Kasumi-1 (cell line): ENCODE measurements at regions not wholly inside any gene's neighbourhood (a gene's known extent, or its start where the extent isn't known, plus 50 kb on each side); places are given as distances from the start of the nearest gene placed in this dataset.
"Not testable (repeated sequence)": the region's sequence is repeated elsewhere in the genome, so short reads cannot be mapped to it uniquely, and the experiment has no call there.

Experiments used
- DNase-seq, 2 experiments: peaks; one replicate each; lab custom pipeline; 2025; lab: John Stamatoyannopoulos, UW

- DNase-seq: no peak
Observed at GRCh38 chr11:38884145-38884865, 2286.3 kb upstream of the RAG2 start.

- no peak for DNase-seq
Observed at GRCh38 chr11:38867338-38867737, 2269.3 kb upstream of the RAG2 start.

- DNase-seq: no peak
Observed at GRCh38 chr11:38865922-38866321, 2267.9 kb upstream of the RAG2 start.

DNA sequence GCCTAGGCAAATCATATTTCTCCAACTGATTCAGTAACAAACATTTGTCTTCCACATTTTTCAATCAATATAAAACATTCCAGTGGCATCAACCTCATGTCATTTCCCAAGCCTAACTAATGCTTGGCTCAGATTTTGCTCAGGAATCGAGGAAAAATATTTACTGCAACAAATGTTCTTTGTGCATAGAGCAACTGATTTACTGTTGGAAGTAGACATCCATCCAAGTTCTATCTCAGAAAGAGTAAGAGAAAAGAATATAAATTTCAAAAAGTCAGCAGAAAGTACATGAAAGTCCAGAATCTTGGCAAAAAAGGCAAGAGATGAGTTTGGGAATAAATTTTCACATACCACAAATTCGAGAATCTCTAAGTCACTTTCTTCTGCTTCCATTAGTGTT, 2245.0 kb upstream of the RAG2 start:
- DNase-seq: no peak

DNA sequence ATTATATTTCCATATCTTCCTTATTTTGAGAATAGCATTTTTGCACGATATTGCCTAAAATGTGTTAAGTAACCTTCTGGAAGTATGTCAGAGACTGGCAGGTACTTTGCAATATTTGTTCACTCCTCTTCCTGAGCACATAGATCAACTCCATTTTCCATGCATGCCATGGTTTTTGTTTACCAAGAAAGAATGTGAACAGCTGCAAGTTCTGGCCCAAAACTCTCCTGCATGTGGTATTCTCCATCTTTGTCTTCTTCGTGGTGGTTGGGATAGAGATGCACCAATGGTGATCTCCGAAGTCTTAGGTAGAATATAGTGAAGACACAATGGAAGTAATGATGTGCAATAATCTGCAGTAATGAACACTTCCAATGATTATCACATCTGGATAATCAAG, 2241.0 kb upstream of the RAG2 start:
- no peak for DNase-seq

GRCh38 chr11:38835966-38836365, 2237.9 kb upstream of the RAG2 start:
- DNase-seq: no peak

DNA sequence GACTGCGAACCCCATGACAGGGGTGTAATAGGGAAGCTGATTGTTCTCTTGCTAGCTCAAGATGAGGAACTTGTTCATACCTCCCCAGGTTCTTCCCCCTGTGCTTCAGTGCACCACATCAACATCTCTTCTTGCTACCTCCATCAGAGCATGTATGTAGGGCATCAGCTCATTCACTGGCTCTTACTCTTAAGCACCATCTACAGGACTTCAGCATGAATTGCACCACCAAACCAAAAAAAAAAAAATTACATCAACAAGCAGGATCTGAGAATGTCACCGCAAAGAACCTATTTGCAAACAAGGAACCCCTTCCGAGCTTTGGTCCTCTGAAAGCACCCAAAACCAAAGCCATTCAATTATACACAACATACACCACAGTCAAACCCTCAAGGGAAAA, 2226.5 kb upstream of the RAG2 start:
- DNase-seq: peak; percentile 46

DNA sequence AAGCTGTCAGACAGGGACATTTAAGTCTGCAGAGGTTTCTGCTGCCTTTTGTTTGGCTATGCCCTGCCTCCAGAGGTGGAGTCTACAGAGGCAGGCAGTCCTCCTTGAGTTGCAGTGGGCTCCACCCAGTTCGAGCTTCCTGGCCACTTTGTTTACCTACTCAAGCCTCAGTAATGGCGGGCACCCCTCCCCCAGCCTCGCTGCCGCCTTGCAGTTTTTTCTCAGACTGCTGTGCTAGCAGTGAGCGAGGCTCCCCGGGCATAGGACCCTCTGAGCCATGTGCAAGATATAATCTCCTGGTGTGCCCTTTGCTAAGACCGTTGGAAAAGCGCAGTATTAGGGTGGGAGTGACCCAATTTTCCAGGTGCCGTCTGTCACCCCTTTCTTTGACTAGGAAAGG, 2223.8 kb upstream of the RAG2 start:
- DNase-seq: not testable (repeated sequence)

GRCh38 chr11:38819981-38820380, 2221.9 kb upstream of the RAG2 start:
- no peak for DNase-seq

DNA sequence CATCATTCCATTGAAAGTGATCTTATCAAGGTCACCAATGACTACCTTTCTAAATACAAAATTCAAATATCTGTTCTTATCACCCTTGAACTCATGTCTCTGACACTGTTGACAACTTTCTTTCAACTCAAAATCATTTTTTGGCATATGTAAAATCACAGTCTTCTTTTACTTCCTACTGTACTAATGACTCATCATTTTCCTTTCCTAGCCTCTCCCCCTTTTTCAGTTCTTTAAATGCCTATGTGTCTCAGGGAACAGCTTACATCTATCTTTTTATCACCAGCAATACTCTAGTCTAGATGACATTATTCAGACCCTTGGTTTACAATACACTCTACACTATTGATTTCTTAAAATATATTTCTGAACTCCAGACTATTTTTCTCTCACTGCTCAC, 2220.7 kb upstream of the RAG2 start:
- no peak for DNase-seq

DNA sequence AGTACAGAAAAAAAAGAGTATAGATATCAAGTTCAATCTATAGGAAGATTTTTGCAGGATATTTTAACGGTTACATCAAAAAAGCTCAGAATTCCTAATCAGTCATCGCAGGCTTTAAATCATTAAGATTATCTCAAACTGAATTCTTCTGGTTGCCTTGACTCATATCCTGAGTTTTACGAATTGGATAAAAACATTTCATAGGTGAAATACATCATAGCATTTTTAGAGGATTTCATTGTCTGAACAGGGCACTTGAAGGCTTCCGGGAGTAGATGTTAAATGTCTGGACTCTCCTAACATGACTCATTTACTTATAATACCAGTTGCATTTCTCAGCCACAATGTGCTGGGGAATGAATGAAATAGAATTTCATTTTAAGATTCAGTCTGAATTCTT, 2216.6 kb upstream of the RAG2 start:
- no peak for DNase-seq

DNA sequence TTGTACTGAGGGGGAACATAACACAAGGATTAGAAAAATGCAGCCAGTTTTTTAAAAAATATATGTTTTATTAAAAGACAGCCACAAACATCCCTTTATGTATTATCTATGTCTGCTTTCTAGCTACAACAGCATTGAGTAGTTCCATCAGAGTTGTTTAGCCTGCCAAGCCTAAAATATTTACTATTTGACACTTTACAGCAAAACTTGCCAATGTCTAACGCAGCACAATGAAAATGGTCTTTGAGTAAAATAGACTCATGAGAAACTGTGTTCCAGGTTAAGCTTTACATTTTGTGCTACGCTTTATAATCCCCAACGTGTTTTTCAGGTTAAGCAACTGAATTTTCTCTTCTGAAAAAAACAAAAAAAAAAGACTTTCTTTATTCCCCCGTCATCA, 2211.5 kb upstream of the RAG2 start:
- no peak for DNase-seq

- DNase-seq: no peak
Observed at GRCh38 chr11:38796281-38796680, 2198.2 kb upstream of the RAG2 start.

DNA sequence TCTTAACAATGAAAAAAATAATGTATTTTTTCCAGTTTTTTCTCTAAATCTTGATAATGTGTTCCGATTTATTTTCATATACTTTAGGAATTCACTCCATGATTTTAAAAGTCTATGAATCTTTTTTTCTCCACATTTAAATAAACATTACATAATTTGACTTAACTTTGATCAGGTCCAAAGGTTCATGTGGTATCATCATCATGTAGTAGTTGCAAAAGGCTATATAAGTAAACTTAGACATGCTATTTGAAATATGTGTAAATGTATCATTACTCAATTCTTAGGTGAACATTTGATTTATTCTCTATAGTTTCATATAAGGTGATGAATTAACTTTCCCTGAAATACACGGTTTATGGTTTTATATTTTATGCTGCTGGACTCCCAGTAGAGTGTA, 2197.0 kb upstream of the RAG2 start:
- DNase-seq: no peak

DNA sequence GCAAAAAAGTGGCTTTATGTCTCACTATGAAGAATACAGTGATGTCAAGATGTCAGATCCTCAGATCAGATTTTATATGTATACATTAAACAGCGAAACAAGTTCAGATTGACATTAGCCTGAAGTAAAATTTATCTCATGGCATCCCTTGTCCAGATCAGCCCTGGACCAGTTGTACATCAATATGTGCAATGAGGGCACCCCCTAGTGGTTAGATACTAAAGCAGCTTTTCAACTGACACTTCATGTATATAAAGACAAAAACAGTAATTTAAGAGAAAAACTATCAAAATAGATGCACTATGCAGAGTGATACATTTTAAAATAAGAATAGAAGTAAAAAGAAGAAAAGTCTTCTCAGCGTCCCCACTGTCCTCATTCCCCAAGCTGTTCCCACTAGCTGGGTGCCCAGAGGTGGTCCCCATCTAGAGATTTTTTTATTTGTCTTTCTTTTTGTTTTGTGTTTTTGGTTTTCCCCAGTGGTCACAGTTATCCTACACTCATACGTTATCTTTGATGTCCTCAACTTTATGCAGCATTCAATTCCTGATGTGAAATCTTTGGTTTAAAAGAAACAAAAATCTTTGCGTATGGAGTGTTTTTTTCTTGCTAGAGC, 2193.4 kb upstream of the RAG2 start:
- DNase-seq: peak; percentile 74 to 84

- DNase-seq: no peak
Observed at GRCh38 chr11:38788561-38788960, 2190.5 kb upstream of the RAG2 start.

DNA sequence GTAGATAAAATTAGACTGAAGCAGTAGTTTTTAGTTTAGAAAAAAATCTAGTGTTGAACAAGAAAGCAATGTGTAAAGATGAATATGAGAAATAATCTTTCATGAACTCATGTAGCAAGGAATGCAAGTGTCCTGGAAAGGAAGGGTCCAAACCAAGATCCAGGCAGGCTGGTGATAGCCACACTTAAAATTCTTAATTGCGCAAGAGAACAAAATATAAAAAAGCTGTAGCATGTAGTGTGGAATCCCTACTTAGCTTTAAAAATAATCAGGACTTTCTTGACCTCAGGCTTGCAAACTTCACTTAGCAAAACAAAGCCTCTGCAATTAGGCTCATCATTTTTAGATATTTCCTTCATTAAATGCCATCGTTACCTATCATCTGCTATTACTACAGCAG, 2186.1 kb upstream of the RAG2 start:
- no peak for DNase-seq

GRCh38 chr11:38766796-38767195, 2168.8 kb upstream of the RAG2 start:
- no peak for DNase-seq

- no peak for DNase-seq
Observed at GRCh38 chr11:38759394-38759793, 2161.4 kb upstream of the RAG2 start.

DNA sequence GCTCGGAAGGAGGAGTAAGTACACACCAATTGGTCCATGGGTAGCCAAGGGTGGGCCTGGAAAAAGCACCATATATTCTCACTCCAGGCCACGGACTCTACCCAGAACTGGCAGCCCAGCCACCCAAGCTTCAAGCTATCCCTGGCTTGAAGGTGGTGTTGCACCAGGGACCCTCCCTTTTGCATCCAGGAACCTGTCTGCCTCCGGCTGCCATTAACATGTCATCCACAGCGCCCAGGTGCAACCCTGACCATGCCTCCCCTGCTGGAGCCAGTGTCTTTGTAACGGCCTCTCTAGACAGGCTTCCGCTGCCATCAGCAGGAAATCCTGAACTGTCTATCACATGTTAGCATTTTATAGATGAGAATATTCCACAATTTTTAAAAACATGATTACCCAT, 2158.5 kb upstream of the RAG2 start:
- DNase-seq: no peak

DNA sequence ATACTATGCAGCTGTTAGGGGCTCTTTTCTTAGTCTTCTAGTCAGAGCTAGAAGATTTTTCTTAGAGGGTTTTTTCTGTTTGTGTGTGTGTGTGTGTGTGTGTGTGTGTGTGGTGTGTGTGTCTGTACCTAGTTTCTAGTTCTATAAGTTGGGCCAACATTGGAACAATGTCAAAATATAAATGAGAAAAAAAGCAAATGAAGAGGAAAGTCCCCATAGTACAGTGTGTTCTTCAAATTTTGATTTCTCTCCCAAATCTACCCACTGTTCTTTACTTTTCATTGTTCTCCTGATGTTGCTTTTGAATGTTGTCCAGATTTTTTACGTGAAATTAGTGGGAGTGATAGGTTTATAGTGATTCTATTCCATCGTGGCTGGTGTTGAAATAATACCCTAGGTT, 2153.4 kb upstream of the RAG2 start:
- DNase-seq: no peak

DNA sequence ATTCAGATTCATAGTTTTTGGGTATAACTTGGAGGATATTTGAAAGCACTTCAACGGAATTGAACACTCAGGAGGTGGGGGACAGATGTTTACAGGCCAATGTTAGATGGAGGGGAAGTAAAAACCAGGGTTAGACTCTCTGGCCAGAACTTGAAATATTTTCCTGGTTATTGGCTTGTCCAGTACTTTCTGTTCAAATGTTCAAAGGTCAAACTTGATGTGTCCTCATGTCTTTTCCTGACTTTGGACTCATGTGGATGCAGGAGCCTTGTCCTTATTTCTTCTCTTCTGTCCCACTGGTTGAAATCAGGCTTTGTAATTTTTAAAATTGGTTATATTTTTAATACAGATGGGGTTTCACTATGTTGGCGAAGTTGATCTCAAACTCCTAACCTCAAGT, 2148.5 kb upstream of the RAG2 start:
- DNase-seq: not testable (repeated sequence)

GRCh38 chr11:38723361-38723760, 2125.3 kb upstream of the RAG2 start:
- no peak for DNase-seq
